Breast epithelium (tissue), 4 donors: ENCODE measurements at regions not wholly inside any gene's neighbourhood (a gene's known extent, or its start where the extent isn't known, plus 50 kb on each side); places are given as distances from the start of the nearest gene placed in this dataset.

Experiments used
- DNase-seq, 2 donors: peaks; one replicate each; pipeline ENCODE4 v3.0.0-alpha.2; 2019; ENCODE audit warnings: low spot score in 2 of 2
- H3K27ac ChIP-seq, 2 donors: fragments of 200-600 bp; sonication (generic) in 1 of 2; one replicate each; pipeline ENCODE4 v1.5.1; 2016 to 2019; ENCODE audit warnings: mild to moderate bottlenecking in 1 of 2
- H3K27me3 ChIP-seq, 2 donors: fragments of 200-600 bp; sonication (generic) in 1 of 2; one replicate each; pipeline versions ENCODE4 v1.5.1 to v1.6.0; 2017 to 2019; ENCODE audit warnings: control low read depth in 1 of 2, mild to moderate bottlenecking in 1 of 2
- H3K36me3 ChIP-seq: fragments of 200-600 bp; one replicate; pipeline ENCODE4 v1.5.1; 2019
- H3K4me1 ChIP-seq, 2 donors: fragments of 200-600 bp; sonication (generic); one replicate each; pipeline ENCODE4 v1.5.1; 2016 to 2019; ENCODE audit warnings: control low read depth in 1 of 2
- H3K4me3 ChIP-seq, 3 donors: fragments of 200-600 bp; sonication (generic); 1 replicate in 2 of 3; 2 replicates in 1 of 3; pipeline ENCODE4 v1.5.1; 2016 to 2019; ENCODE audit warnings: mild to moderate bottlenecking in 3 of 3, moderate library complexity in 2 of 3
- H3K9me3 ChIP-seq, 2 donors: fragments of 200-600 bp; sonication (generic) in 1 of 2; one replicate each; pipeline ENCODE4 v1.5.1; 2016 to 2019; ENCODE audit warnings: control low read depth in 1 of 2
- POLR2A ChIP-seq: fragments of 450-650 bp; IDR thresholded peaks from one replicate; pipeline ENCODE4 v1.6.1; 2016; ENCODE audit warnings: antibody characterized with exemption, mild to moderate bottlenecking, moderate library complexity
- POLR2AphosphoS5 ChIP-seq, 3 donors: sonication (generic); formaldehyde crosslinking; IDR thresholded peaks; one replicate each; pipeline ENCODE4 v1.6.1; 2017; ENCODE audit warnings: antibody characterized with exemption in 3 of 3
- intact Hi-C: fragments of 100-400 bp; cut with DNase I; formaldehyde crosslinking; loops from one replicate; pipeline ENCODE4 v1.15.1; 2023; ENCODE audit warnings: low total_unique reads
- TF ChIP-seq, protein P1 (sequence below), 3 donors: fragments of 450-650 bp; IDR thresholded peaks; one replicate each; pipeline ENCODE4 v1.5.1; 2016 to 2017; ENCODE audit warnings: antibody characterized with exemption in 3 of 3, mild to moderate bottlenecking in 3 of 3, moderate library complexity in 3 of 3

- intact Hi-C loops: no loop called here
- Histone ChIP-seq H3K4me3 (no peak overlapping the region), H3K27ac (no peak overlapping the region), H3K36me3 (no peaks in the 10 kb centered on the region), H3K4me1 (no peaks in the 10 kb centered on the region), H3K27me3 (no peaks in the 10 kb centered on the region), H3K9me3 (no peaks in the 10 kb centered on the region)
- DNase-seq: no peak
- no peak for TF ChIP-seq POLR2A
- TF ChIP-seq, protein P1, sequence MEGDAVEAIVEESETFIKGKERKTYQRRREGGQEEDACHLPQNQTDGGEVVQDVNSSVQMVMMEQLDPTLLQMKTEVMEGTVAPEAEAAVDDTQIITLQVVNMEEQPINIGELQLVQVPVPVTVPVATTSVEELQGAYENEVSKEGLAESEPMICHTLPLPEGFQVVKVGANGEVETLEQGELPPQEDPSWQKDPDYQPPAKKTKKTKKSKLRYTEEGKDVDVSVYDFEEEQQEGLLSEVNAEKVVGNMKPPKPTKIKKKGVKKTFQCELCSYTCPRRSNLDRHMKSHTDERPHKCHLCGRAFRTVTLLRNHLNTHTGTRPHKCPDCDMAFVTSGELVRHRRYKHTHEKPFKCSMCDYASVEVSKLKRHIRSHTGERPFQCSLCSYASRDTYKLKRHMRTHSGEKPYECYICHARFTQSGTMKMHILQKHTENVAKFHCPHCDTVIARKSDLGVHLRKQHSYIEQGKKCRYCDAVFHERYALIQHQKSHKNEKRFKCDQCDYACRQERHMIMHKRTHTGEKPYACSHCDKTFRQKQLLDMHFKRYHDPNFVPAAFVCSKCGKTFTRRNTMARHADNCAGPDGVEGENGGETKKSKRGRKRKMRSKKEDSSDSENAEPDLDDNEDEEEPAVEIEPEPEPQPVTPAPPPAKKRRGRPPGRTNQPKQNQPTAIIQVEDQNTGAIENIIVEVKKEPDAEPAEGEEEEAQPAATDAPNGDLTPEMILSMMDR (IDR thresholded peaks at IDR 0.05): no peak
Measured at GRCh38 chr4:176927117-176927516, 134.4 kb upstream of the VEGFC start.

GRCh38 chr4:176927664-176928063, 134.9 kb upstream of the VEGFC start:
- intact Hi-C loops: no loop called here
- Histone ChIP-seq H3K27me3 (no peaks in the 10 kb centered on the region), H3K27ac (no peak overlapping the region), H3K36me3 (no peaks in the 10 kb centered on the region), H3K4me1 (no peaks in the 10 kb centered on the region), H3K4me3 (no peak overlapping the region), H3K9me3 (no peaks in the 10 kb centered on the region)
- no peak for DNase-seq
- TF ChIP-seq POLR2AphosphoS5 (IDR thresholded peaks at IDR 0.05) (no peak), POLR2A (no peak)
- TF ChIP-seq, protein P1 (IDR thresholded peaks at IDR 0.05): no peak

DNA sequence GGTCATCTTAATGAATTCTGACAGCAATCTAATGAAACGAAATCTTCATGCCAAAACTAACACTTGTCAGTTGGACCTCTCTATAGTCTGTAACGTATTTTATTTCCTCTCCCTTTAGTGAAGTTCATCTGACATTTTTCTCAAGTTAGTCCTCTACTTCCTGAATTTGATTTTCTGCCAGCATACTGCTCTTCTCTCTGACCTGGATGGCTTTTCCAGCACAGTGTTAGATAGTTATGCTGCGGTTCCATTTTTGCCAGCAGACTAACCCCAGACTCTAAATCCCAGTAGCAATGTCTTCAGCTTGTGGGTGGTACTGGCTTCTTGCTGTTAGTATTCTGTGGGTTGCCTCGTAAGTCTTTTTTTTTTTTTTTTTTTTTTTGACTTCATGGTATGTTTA, 146.7 kb upstream of the VEGFC start:
- H3K4me1 ChIP-seq: no peaks in the 10 kb centered on the region
- TF ChIP-seq POLR2A (no peak), POLR2AphosphoS5 (IDR thresholded peaks at IDR 0.05) (no peak)
- TF ChIP-seq, protein P1 (IDR thresholded peaks at IDR 0.05): no peak
- intact Hi-C loops: no loop called here
- no peaks in the 10 kb centered on the region for H3K9me3 ChIP-seq
- no peaks in the 10 kb centered on the region for H3K36me3 ChIP-seq
- DNase-seq: no peak
- H3K27ac ChIP-seq: no peak overlapping the region
- no peak overlapping the region for H3K4me3 ChIP-seq
- no peaks in the 10 kb centered on the region for H3K27me3 ChIP-seq

- H3K27ac ChIP-seq: no peak overlapping the region
- H3K36me3 ChIP-seq: no peaks in the 10 kb centered on the region
- TF ChIP-seq, protein P1 (IDR thresholded peaks at IDR 0.05): no peak
- no peak for TF ChIP-seq POLR2AphosphoS5 (IDR thresholded peaks at IDR 0.05)
- TF ChIP-seq POLR2A: no peak
- H3K4me1 ChIP-seq: no peaks in the 10 kb centered on the region
- no peak overlapping the region for H3K4me3 ChIP-seq
- DNase-seq: no peak
- no peaks in the 10 kb centered on the region for H3K9me3 ChIP-seq
- H3K27me3 ChIP-seq: no peaks in the 10 kb centered on the region
- intact Hi-C loops: no loop called here
Measured at GRCh38 chr4:176945334-176945733, 152.6 kb upstream of the VEGFC start.

DNA sequence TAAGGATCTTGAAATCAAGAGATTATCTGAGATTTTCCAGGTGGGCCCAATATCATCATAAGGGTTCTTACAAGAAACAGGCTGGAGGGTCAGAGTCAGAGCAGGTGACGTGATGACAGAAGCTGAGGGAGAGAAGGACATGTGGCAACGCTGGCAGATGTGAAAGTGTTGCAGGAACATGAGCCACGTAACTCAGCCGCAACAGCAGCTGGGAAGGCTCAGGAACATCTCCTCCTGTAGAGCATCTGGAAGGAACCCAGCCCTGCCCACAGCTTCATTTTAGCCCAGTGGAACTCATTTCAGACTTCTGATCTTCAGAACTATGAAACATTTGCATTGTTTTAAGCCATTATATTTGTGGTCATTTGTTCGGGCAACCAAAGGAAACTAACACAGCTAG, 156.3 kb upstream of the VEGFC start:
- H3K27ac ChIP-seq: no peak overlapping the region
- no peaks in the 10 kb centered on the region for H3K9me3 ChIP-seq
- no peaks in the 10 kb centered on the region for H3K36me3 ChIP-seq
- H3K27me3 ChIP-seq: no peaks in the 10 kb centered on the region
- no peak for DNase-seq
- no peaks in the 10 kb centered on the region for H3K4me1 ChIP-seq
- intact Hi-C loops: no loop called here
- no peak overlapping the region for H3K4me3 ChIP-seq
- TF ChIP-seq POLR2A: no peak
- no peak for TF ChIP-seq POLR2AphosphoS5 (IDR thresholded peaks at IDR 0.05)
- TF ChIP-seq, protein P1 (IDR thresholded peaks at IDR 0.05): no peak
